LNCaP clone FGC (cell line): ENCODE measurements at regions not wholly inside any gene's neighbourhood (a gene's known extent, or its start where the extent isn't known, plus 50 kb on each side); places are given as distances from the start of the nearest gene placed in this dataset.
"Not testable (repeated sequence)": the region's sequence is repeated elsewhere in the genome, so short reads cannot be mapped to it uniquely, and the experiment has no call there.

ENCODE experiments used
- DNase-seq: peaks from one replicate; pipeline ENCODE4 v3.0.0-alpha.2; 2011; ENCODE audit warnings: low read depth
- H3K4me3 ChIP-seq: 2 replicates; pipeline ENCODE4 v1.5.1; 2011; ENCODE audit warnings: mild to moderate bottlenecking, low read depth, low read length, control low read depth
- TF ChIP-seq, protein P1 (sequence below): IDR thresholded peaks from 2 replicates; pipeline ENCODE4 v1.5.1; 2012; ENCODE audit warnings: mild to moderate bottlenecking; ENCODE audit not compliant: control insufficient read depth, insufficient read depth; ENCODE audit errors: extremely low read depth

- no peak for DNase-seq
- TF ChIP-seq, protein P1, sequence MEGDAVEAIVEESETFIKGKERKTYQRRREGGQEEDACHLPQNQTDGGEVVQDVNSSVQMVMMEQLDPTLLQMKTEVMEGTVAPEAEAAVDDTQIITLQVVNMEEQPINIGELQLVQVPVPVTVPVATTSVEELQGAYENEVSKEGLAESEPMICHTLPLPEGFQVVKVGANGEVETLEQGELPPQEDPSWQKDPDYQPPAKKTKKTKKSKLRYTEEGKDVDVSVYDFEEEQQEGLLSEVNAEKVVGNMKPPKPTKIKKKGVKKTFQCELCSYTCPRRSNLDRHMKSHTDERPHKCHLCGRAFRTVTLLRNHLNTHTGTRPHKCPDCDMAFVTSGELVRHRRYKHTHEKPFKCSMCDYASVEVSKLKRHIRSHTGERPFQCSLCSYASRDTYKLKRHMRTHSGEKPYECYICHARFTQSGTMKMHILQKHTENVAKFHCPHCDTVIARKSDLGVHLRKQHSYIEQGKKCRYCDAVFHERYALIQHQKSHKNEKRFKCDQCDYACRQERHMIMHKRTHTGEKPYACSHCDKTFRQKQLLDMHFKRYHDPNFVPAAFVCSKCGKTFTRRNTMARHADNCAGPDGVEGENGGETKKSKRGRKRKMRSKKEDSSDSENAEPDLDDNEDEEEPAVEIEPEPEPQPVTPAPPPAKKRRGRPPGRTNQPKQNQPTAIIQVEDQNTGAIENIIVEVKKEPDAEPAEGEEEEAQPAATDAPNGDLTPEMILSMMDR = no peak
- H3K4me3 ChIP-seq = no peak overlapping the region
Measured at GRCh38 chr6:144378437-144378836, 93.3 kb downstream of the UTRN start.

DNA sequence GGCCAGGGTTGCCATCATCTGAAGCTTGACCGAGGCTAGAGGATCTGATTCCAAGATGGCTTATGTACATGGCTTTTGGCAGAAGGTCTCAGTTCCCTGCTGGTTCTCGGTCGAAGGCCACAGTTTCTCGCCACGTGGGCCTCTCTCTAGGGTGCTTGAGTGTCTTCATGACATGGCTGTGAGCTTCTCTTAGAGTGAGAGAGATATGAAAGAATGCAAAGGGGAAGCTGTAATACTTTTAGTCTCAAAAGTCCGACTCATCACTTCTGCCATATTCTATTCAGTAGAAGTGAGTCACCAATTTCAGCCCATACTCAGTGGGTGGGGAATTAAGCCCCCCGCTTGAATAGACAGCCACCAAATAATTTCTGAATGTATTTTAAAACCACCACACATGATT, 94.2 kb downstream of the UTRN start:
- no peak overlapping the region for H3K4me3 ChIP-seq
- DNase-seq = no peak
- TF ChIP-seq, protein P1 = no peak

DNA sequence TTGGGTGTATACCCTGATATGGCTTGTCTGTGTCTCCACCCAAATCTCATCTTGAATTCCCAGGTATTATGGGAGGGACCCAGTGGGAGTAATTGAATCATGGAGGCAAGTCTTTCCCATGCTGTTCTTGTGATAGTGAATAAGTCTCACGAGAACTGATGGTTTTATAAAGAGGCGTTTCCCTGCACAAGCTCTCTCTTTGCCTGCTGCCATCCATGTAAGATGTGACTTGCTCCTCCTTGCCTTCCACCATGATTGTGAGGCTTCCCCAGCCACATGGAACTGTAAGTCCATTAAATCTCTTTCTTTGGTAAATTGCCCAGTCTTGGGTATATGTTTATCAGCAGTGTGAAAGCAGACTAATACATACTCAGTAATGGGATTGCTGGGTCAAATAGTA, 96.4 kb downstream of the UTRN start:
- not testable (repeated sequence) for DNase-seq, H3K4me3 ChIP-seq

- peak; percentile 54 for DNase-seq
- TF ChIP-seq, protein P1 = no peak
- no peak overlapping the region for H3K4me3 ChIP-seq
Measured at GRCh38 chr6:144383336-144383735, 98.2 kb downstream of the UTRN start.

- H3K4me3 ChIP-seq = no peak overlapping the region
- TF ChIP-seq, protein P1 = no peak
- DNase-seq = no peak
Measured at GRCh38 chr6:144384427-144384826, 99.3 kb downstream of the UTRN start.

DNA sequence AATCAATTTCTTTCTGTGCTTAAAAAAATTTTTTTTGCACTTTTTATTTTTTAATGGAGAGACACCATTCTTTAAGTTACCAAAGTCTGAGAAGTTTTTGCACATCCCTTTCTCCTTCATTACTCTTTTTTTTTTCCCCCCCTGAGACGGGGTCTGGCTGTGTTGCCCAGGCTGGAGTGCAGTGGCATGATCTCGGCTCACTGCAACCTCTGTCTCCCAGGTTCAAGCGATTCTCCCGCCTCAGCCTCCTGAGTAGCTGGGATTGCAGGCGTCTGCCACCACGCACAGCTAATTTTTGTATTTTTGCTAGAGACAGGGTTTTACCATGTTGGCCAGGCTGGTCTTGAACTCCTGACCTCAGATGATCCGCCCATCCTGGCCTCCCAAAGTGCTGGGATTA, 104.3 kb downstream of the UTRN start:
- DNase-seq = not testable (repeated sequence)

DNA sequence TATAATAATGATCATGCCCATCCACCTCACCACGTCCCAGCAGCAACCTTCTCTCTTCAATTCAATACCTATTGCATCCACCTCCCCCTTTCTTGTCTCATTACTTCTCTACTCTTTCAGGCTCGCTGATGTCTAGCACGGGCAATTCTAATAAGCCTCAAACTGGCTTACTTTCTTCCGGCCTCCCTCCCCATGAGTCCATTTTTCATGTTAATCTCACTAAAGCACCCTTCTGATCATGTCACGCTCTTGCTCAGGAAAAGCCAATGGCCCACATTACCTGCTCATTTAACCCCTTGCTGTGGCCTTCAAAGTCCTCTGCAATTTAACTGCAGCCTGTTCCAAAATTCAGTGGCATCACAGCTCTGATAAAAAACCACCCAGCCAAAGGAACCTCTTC, 105.1 kb downstream of the UTRN start:
- no peak for DNase-seq
- no peak overlapping the region for H3K4me3 ChIP-seq
- TF ChIP-seq, protein P1 = no peak

More for the DNA sequence above, 104.3 kb downstream of the UTRN start:
- not testable (repeated sequence) for H3K4me3 ChIP-seq

GRCh38 chr6:144390886-144391285, 105.8 kb downstream of the UTRN start:
- DNase-seq = no peak
- TF ChIP-seq, protein P1 = no peak
- no peak overlapping the region for H3K4me3 ChIP-seq
